Dermis microvascular lymphatic vessel endothelial cell (primary cell): ENCODE measurements at regions not wholly inside any gene's neighbourhood (a gene's known extent, or its start where the extent isn't known, plus 50 kb on each side); places are given as distances from the start of the nearest gene placed in this dataset.
"Not testable (repeated sequence)": the region's sequence is repeated elsewhere in the genome, so short reads cannot be mapped to it uniquely, and the experiment has no call there.

Experiments used
- DNase-seq, 2 donors: peaks; one replicate each; pipeline versions ENCODE4 v3.0.0 to v3.0.0-alpha.2; 2010; ENCODE audit warnings: low read depth in 2 of 2

GRCh38 chr22:33142282-33143055 lies 84.3 kb upstream of the SYN3 start:
- DNase-seq, result no peak

- DNase-seq, result no peak
Measured at GRCh38 chr22:33139937-33140336, 81.8 kb upstream of the SYN3 start.

GRCh38 chr22:33138333-33138732 lies 80.2 kb upstream of the SYN3 start:
- DNase-seq, result not testable (repeated sequence)

GRCh38 chr22:33130473-33130872 lies 72.3 kb upstream of the SYN3 start:
- DNase-seq, result no peak

GRCh38 chr22:33129621-33130020 lies 71.4 kb upstream of the SYN3 start:
- DNase-seq, result no peak

GRCh38 chr22:33126881-33127280 lies 68.7 kb upstream of the SYN3 start:
- no peak for DNase-seq

GRCh38 chr22:33124471-33124870 lies 66.3 kb upstream of the SYN3 start:
- DNase-seq, result no peak

GRCh38 chr22:33122439-33122838 lies 64.3 kb upstream of the SYN3 start:
- DNase-seq, result peak in 1 of 2 donors; percentile 41

GRCh38 chr22:33119044-33119443 lies 60.9 kb upstream of the SYN3 start:
- no peak for DNase-seq

- no peak for DNase-seq
Measured at GRCh38 chr22:33117821-33118220, 59.6 kb upstream of the SYN3 start.

GRCh38 chr22:33116841-33117547 lies 58.8 kb upstream of the SYN3 start:
- DNase-seq, result no peak

GRCh38 chr22:33114565-33114964 lies 56.4 kb upstream of the SYN3 start:
- no peak for DNase-seq

- DNase-seq, result no peak
Measured at GRCh38 chr22:33112580-33112979, 54.4 kb upstream of the SYN3 start.

- no peak for DNase-seq
Measured at GRCh38 chr22:33111491-33111890, 53.3 kb upstream of the SYN3 start.

- DNase-seq, result no peak
Measured at GRCh38 chr22:33110562-33111163, 52.5 kb upstream of the SYN3 start.

GRCh38 chr22:33109514-33110430 lies 51.6 kb upstream of the SYN3 start:
- DNase-seq, result no peak

- no peak for DNase-seq
Measured at GRCh38 chr22:33108037-33108436, 49.9 kb upstream of the SYN3 start.
